Peyer's patch (tissue), 4 donors: ENCODE measurements at regions not wholly inside any gene's neighbourhood (a gene's known extent, or its start where the extent isn't known, plus 50 kb on each side); places are given as distances from the start of the nearest gene placed in this dataset.

Experiments used
- DNase-seq, 3 donors: peaks; one replicate each; pipeline ENCODE4 v3.0.0-alpha.2; 2017 to 2019
- H3K27ac ChIP-seq, 4 donors: fragments of 200-600 bp; sonication (generic); one replicate each; pipeline ENCODE4 v1.5.1; 2016 to 2019
- H3K27me3 ChIP-seq, 2 donors: fragments of 200-600 bp; sonication (generic); one replicate each; pipeline ENCODE4 v1.5.1; 2019
- H3K36me3 ChIP-seq, 3 donors: fragments of 200-600 bp; sonication (generic); one replicate each; pipeline ENCODE4 v1.5.1; 2016 to 2019
- H3K4me1 ChIP-seq, 4 donors: fragments of 200-600 bp; sonication (generic); one replicate each; pipeline ENCODE4 v1.5.1; 2016 to 2019
- H3K4me3 ChIP-seq, 4 donors: fragments of 200-600 bp; sonication (generic); 1 replicate in 3 of 4; 2 replicates in 1 of 4; pipeline ENCODE4 v1.5.1; 2016 to 2019; ENCODE audit warnings: mild to moderate bottlenecking in 1 of 4
- H3K9me3 ChIP-seq, 4 donors: fragments of 200-600 bp; sonication (generic); one replicate each; pipeline ENCODE4 v1.5.1; 2016 to 2019; ENCODE audit warnings: mild to moderate bottlenecking in 1 of 4
- POLR2A ChIP-seq, 2 donors: fragments of 450-650 bp; IDR thresholded peaks; one replicate each; pipeline ENCODE4 v1.5.1; 2017; ENCODE audit warnings: antibody characterized with exemption in 2 of 2, mild to moderate bottlenecking in 2 of 2, moderate library complexity in 2 of 2
- TF ChIP-seq, protein P1 (sequence below), 6 experiments: fragments of 450-650 bp in 4 of 6; fragments of 200-600 bp in 2 of 6; sonication (generic) in 1 of 6; IDR thresholded peaks; one replicate each; pipeline ENCODE4 v1.5.1; 2017 to 2019; ENCODE audit warnings: antibody characterized with exemption in 6 of 6, mild to moderate bottlenecking in 3 of 6, moderate library complexity in 1 of 6

DNA sequence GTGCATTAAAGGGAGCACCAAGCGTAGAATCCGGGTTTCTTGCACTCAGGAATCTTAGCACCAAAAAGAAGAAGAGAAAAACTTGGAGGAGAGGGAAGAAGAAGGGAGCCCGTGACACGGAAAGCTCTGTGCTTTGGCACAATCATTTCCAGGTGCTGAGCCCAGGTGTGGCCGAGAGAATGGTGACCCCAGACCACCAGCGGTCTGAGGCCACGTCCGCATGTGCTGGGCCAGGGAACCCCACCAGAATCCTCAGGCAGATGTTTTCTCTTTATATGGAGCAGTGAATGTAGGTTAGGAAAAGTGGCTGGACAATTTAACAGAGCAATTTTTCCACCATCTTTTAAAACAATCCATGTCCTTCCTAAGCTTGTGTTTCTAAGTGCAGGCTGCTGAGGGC, 520.9 kb downstream of the EPHA4 start:
- H3K27ac ChIP-seq, result no peak overlapping the region
- TF ChIP-seq, protein P1, sequence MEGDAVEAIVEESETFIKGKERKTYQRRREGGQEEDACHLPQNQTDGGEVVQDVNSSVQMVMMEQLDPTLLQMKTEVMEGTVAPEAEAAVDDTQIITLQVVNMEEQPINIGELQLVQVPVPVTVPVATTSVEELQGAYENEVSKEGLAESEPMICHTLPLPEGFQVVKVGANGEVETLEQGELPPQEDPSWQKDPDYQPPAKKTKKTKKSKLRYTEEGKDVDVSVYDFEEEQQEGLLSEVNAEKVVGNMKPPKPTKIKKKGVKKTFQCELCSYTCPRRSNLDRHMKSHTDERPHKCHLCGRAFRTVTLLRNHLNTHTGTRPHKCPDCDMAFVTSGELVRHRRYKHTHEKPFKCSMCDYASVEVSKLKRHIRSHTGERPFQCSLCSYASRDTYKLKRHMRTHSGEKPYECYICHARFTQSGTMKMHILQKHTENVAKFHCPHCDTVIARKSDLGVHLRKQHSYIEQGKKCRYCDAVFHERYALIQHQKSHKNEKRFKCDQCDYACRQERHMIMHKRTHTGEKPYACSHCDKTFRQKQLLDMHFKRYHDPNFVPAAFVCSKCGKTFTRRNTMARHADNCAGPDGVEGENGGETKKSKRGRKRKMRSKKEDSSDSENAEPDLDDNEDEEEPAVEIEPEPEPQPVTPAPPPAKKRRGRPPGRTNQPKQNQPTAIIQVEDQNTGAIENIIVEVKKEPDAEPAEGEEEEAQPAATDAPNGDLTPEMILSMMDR (IDR thresholded peaks at IDR 0.05), result no peak
- no peak for TF ChIP-seq POLR2A (IDR thresholded peaks at IDR 0.05)
- H3K36me3 ChIP-seq, result no peaks in the 10 kb centered on the region
- no peaks in the 10 kb centered on the region for H3K9me3 ChIP-seq
- H3K4me3 ChIP-seq, result no peak overlapping the region
- DNase-seq, result no peak
- no peaks in the 10 kb centered on the region for H3K4me1 ChIP-seq
- H3K27me3 ChIP-seq, result no peaks in the 10 kb centered on the region

DNA sequence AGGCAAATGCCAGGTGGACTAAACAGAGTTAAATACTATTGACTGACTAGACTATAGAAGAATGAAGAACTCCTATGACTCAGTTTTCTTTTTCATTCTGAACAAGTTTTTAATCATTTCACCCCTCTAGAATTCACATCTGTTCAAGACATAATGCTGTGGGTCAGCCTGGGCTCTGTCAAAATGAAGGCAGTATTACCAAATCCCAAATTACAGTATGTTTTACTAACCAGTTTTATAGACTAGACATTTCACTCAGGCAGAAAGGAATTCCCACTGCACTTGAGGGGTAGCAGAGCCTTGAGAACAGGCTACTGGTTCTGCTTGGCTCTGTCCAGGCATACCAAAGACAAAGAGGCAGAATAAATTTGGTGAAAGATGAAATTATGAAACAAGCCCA, 511.7 kb downstream of the EPHA4 start:
- H3K27ac ChIP-seq, result no peak overlapping the region
- H3K4me3 ChIP-seq, result no peak overlapping the region
- no peaks in the 10 kb centered on the region for H3K36me3 ChIP-seq
- no peak for DNase-seq
- H3K9me3 ChIP-seq, result no peaks in the 10 kb centered on the region
- H3K27me3 ChIP-seq, result no peaks in the 10 kb centered on the region
- H3K4me1 ChIP-seq, result no peaks in the 10 kb centered on the region
- TF ChIP-seq, protein P1 (IDR thresholded peaks at IDR 0.05), result no peak
- no peak for TF ChIP-seq POLR2A (IDR thresholded peaks at IDR 0.05)

DNA sequence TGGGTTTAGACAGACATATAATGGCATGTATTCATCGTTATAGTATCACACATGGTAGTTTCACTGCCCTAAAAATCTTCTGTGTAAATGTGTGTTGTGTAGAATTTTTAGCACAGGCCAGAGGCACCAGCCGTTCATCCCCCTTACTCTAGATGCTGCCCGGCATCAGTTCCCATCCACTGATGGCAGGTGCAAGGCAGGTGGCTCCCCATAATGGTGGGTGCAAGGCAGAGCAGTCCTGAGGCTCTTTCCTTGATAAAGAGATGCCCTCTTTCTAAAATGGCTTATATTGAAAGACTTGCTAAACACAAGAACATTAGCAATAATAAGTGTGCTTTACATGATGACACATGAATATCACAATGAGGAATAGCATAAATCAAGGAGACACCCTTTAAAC, 508.5 kb downstream of the EPHA4 start:
- TF ChIP-seq, protein P1 (IDR thresholded peaks at IDR 0.05), result no peak
- no peak for TF ChIP-seq POLR2A (IDR thresholded peaks at IDR 0.05)
- no peak overlapping the region for H3K4me3 ChIP-seq
- H3K9me3 ChIP-seq, result no peaks in the 10 kb centered on the region
- no peaks in the 10 kb centered on the region for H3K27me3 ChIP-seq
- no peaks in the 10 kb centered on the region for H3K4me1 ChIP-seq
- DNase-seq, result no peak
- no peaks in the 10 kb centered on the region for H3K36me3 ChIP-seq
- no peak overlapping the region for H3K27ac ChIP-seq

DNA sequence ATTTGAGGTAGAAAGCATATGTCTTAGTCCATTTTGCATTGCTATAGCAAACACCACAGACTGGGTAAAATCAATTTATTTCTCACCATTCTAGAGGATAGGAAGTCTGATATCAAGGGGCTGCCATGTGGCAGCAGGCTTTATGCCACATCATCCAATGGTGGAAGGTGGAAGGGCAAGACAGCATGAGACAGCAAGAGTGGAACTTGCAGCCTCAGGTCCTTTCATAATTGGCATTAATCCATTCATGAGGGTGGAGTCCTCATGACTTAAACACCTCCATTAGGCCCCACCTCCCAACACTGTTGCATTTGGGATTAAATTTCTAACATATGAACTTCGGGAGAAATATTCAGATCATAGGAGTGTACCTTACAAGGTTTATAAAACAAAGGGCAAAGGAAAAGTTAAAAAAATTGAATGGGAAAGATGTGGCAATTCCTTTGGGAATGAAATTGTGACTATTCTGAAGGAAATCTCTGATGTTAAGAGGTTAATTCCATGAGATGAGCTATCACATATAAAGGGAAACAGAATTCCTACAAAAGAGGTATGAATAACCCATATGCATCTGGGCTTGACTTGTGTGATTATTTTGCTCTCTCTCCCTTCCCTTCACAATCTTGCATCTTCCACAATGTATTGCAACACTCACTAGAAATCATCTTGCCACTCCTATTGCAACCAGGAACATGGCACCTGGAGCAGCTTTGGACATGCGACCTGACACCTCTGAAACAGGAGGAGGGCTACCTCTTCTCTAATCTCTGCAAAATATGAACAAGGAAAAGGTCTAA, 507.8 kb downstream of the EPHA4 start:
- H3K27me3 ChIP-seq, result no peaks in the 10 kb centered on the region
- H3K36me3 ChIP-seq, result no peaks in the 10 kb centered on the region
- no peak overlapping the region for H3K27ac ChIP-seq
- no peaks in the 10 kb centered on the region for H3K9me3 ChIP-seq
- H3K4me1 ChIP-seq, result no peaks in the 10 kb centered on the region
- no peak for DNase-seq
- H3K4me3 ChIP-seq, result no peak overlapping the region
- TF ChIP-seq, protein P1 (IDR thresholded peaks at IDR 0.05), result no peak
- no peak for TF ChIP-seq POLR2A (IDR thresholded peaks at IDR 0.05)

DNA sequence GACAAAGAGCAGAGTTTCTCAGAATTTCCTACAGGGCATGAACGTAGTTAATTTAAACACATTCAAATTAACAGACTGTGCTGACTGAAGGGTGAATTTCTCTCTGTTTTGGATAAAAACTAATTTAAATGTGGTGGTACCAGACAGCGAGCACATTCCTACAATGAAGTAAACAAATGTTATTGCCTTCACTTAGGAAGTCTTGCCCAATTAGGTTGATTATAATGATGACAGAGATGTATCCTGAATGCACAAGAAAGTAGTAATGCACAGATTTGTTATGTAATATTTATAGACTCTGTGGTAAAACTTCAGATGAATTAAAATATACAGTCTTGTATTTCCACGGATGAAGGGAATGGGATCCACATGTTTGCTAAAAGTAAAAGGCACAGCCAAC, 507.2 kb downstream of the EPHA4 start:
- no peaks in the 10 kb centered on the region for H3K9me3 ChIP-seq
- TF ChIP-seq, protein P1 (IDR thresholded peaks at IDR 0.05), result no peak
- TF ChIP-seq POLR2A (IDR thresholded peaks at IDR 0.05), result no peak
- no peak for DNase-seq
- H3K36me3 ChIP-seq, result no peaks in the 10 kb centered on the region
- no peaks in the 10 kb centered on the region for H3K27me3 ChIP-seq
- H3K4me3 ChIP-seq, result no peak overlapping the region
- no peaks in the 10 kb centered on the region for H3K4me1 ChIP-seq
- no peak overlapping the region for H3K27ac ChIP-seq
